K562 (cell line): ENCODE measurements at regions not wholly inside any gene's neighbourhood (a gene's known extent, or its start where the extent isn't known, plus 50 kb on each side); places are given as distances from the start of the nearest gene placed in this dataset.

Experiments
- ATAC-seq: fragments of 200-7000 bp; cut with Tn5 transposase; 3 replicates; pipeline ENCODE4 v1.9.1; 2020; ENCODE audit warnings: moderate library complexity
- BruUV-seq: library from RNA; stranded (reverse); fragments of 400-500 nt; replicated peaks from 2 replicates; lab custom pipeline; 2021; lab: Mats Ljungman, UMichigan
- CTCF ChIA-PET: fragments of 300-600 bp; formaldehyde crosslinking; extraction: SDS; loops from one replicate; lab custom pipeline; 2021; ENCODE audit warnings: low intra/inter-chr PET ratio; lab: Yijun Ruan, JAX
- POLR2A ChIA-PET: fragments of 300-600, 350-650 bp; sonication (Branson Sonifier 250); formaldehyde crosslinking; extraction: SDS; loops from one replicate; lab custom pipeline; 2021; ENCODE audit warnings: antibody characterized with exemption, inconsistent platforms; lab: Yijun Ruan, JAX
- DNase-seq, 4 experiments: peaks; one replicate each; pipeline versions ENCODE4 v3.0.0 to v3.0.0-alpha.2; 2011 to 2018; ENCODE audit warnings: low spot score in 3 of 4, mixed read lengths in 3 of 4; ENCODE audit errors: extremely low read depth in 1 of 4
- FAIRE-seq: peaks from 2 replicates; lab custom pipeline; 2011; peaks lifted over from hg19 to GRCh38; lab: Jason Lieb, UNC
- H2AFZ ChIP-seq: 2 replicates; pipeline ENCODE4 v1.6.0; 2011; ENCODE audit warnings: low read depth, low read length, control low read depth, inconsistent platforms
- H3K27ac ChIP-seq: fragments of 200-600 bp; 3 replicates; pipeline ENCODE4 v1.8.0; 2011; ENCODE audit warnings: low read depth, mild to moderate bottlenecking, control low read depth, inconsistent platforms, low read length, moderate library complexity, mixed read lengths; ENCODE audit errors: extremely low read depth
- H3K27me3 ChIP-seq, 2 experiments: fragments of 300-600 bp in 1 of 2; 2 replicates in 1 of 2; 3 replicates in 1 of 2; pipeline versions ENCODE4 v1.6.0 to v1.8.0; 2011; ENCODE audit warnings: inconsistent platforms in 2 of 2, low read length in 2 of 2, mild to moderate bottlenecking in 1 of 2, mixed read lengths in 1 of 2, moderate library complexity in 1 of 2; ENCODE audit not compliant: control insufficient read depth in 2 of 2, insufficient read depth in 2 of 2
- H3K36me3 ChIP-seq: fragments of 300-600 bp; 3 replicates; pipeline ENCODE4 v1.8.0; 2011; ENCODE audit warnings: mild to moderate bottlenecking, low read length, inconsistent platforms; ENCODE audit not compliant: control insufficient read depth, insufficient read depth
- H3K4me1 ChIP-seq, 2 experiments: fragments of 200-600 bp in 1 of 2; replicated peaks in 1 of 2; 2 replicates in 1 of 2; 3 replicates in 1 of 2; pipeline versions ENCODE4 v1.5.1 to v1.8.0; 2011; ENCODE audit warnings: inconsistent platforms in 2 of 2, low read length in 2 of 2, mild to moderate bottlenecking in 1 of 2, mixed read lengths in 1 of 2, moderate library complexity in 1 of 2; ENCODE audit not compliant: control insufficient read depth in 2 of 2, insufficient read depth in 2 of 2
- H3K4me2 ChIP-seq: 2 replicates; pipeline ENCODE4 v1.6.1; 2011; ENCODE audit warnings: low read length, control low read depth, inconsistent platforms, mixed read lengths; ENCODE audit not compliant: insufficient read depth
- H3K4me3 ChIP-seq: fragments of 200-600 bp; sonication (generic), shearing (Covaris generic); 2 replicates; pipeline ENCODE4 v1.5.1; 2016; ENCODE audit warnings: control low read depth, inconsistent platforms
- H3K79me2 ChIP-seq: fragments of 200-600 bp; 3 replicates; pipeline ENCODE4 v1.8.0; 2011; ENCODE audit warnings: low read length, inconsistent platforms; ENCODE audit not compliant: control insufficient read depth, insufficient read depth
- H3K9ac ChIP-seq, 2 experiments: 2 replicates each; pipeline versions ENCODE4 v1.6.0 to v1.6.1; 2011; ENCODE audit warnings: low read depth in 2 of 2, low read length in 2 of 2, control low read depth in 1 of 2, inconsistent platforms in 1 of 2, mild to moderate bottlenecking in 1 of 2, mixed read lengths in 1 of 2; ENCODE audit not compliant: insufficient read depth in 1 of 2
- H3K9me1 ChIP-seq: one replicate; pipeline ENCODE4 v1.6.0; 2011; ENCODE audit warnings: inconsistent platforms, mild to moderate bottlenecking, low read length, moderate library complexity; ENCODE audit not compliant: control insufficient read depth, insufficient read depth
- H3K9me3 ChIP-seq: replicated peaks from 2 replicates; pipeline ENCODE4 v1.5.1; 2011; ENCODE audit warnings: low read depth, low read length, inconsistent platforms; ENCODE audit not compliant: control insufficient read depth, insufficient read depth
- H4K20me1 ChIP-seq: replicated peaks from 2 replicates; pipeline ENCODE4 v1.6.1; 2011; ENCODE audit warnings: low read length, inconsistent platforms, mixed read lengths; ENCODE audit not compliant: control insufficient read depth, insufficient read depth
- ATF4 ChIP-seq: fragments of 450-650 bp; formaldehyde crosslinking; IDR thresholded peaks from 2 replicates; pipeline ENCODE4 v1.4.0; 2022; ENCODE audit warnings: mild to moderate bottlenecking, moderate library complexity
- ATF6 ChIP-seq: sonication (generic); formaldehyde crosslinking; IDR thresholded peaks from 2 replicates; pipeline ENCODE4 v1.4.0; 2020; ENCODE audit warnings: mild to moderate bottlenecking, missing genetic modification reagents
- CREB1 ChIP-seq, 2 experiments: sonication (generic) in 1 of 2; formaldehyde crosslinking in 1 of 2; IDR thresholded peaks; 2 replicates each; pipeline versions ENCODE4 v1.6.1 to v1.8.0; 2012 to 2022; ENCODE audit warnings: inconsistent platforms in 1 of 2, mild to moderate bottlenecking in 1 of 2, missing genetic modification reagents in 1 of 2, moderate library complexity in 1 of 2
- ETS1 ChIP-seq: conservative IDR thresholded peaks from 2 replicates; pipeline ENCODE4 v1.6.1; 2011; ENCODE audit warnings: low read depth, mild to moderate bottlenecking, low read length; ENCODE audit not compliant: control insufficient read depth
- GATAD2A ChIP-seq: fragments of 450-650 bp; IDR thresholded peaks from 2 replicates; pipeline ENCODE4 v1.6.1; 2017
- HCFC1 ChIP-seq: IDR thresholded peaks from 2 replicates; pipeline ENCODE4 v1.6.1; 2012; ENCODE audit warnings: low read depth, low read length, improper control_type of control experiment
- MAX ChIP-seq: sonication (generic); formaldehyde crosslinking; IDR thresholded peaks from 2 replicates; pipeline ENCODE4 v1.9.0; 2022; ENCODE audit warnings: mild to moderate bottlenecking, missing genetic modification reagents
- PHB ChIP-seq: fragments of 250-450 bp; sonication (Bioruptor Pico); IDR thresholded peaks from 2 replicates; pipeline ENCODE4 v1.5.0; 2021
- PTTG1 ChIP-seq: fragments of 450-650 bp; IDR thresholded peaks from 2 replicates; pipeline ENCODE4 v1.6.1; 2016; ENCODE audit warnings: low read depth, mild to moderate bottlenecking, missing genetic modification characterization, missing compliant biosample characterization
- RFX5 ChIP-seq: IDR thresholded peaks from 2 replicates; pipeline ENCODE4 v1.6.1; 2011; ENCODE audit warnings: low read depth, mild to moderate bottlenecking, improper control_type of control experiment, low read length
- TCF7 ChIP-seq: sonication (generic); IDR thresholded peaks from 2 replicates; pipeline ENCODE4 v1.6.1; 2016; ENCODE audit warnings: antibody characterized with exemption, borderline replicate concordance
- ZBTB43 ChIP-seq: sonication (generic); formaldehyde crosslinking; IDR thresholded peaks from 2 replicates; pipeline ENCODE4 v1.8.0; 2023; ENCODE audit warnings: mild to moderate bottlenecking, missing genetic modification reagents
- ZNF57 ChIP-seq: fragments of 450-650 bp; formaldehyde crosslinking; IDR thresholded peaks from 2 replicates; pipeline ENCODE4 v1.4.0; 2020; ENCODE audit warnings: mild to moderate bottlenecking, moderate library complexity
- ZNF584 ChIP-seq: fragments of 200-800 bp; sonication (Bioruptor generic); IDR thresholded peaks from 2 replicates; pipeline ENCODE4 v1.6.1; 2016; ENCODE audit warnings: low read depth, mild to moderate bottlenecking, missing genetic modification characterization, missing compliant biosample characterization
- ZNF699 ChIP-seq: fragments of 250-450 bp; sonication (Bioruptor Pico); IDR thresholded peaks from 2 replicates; pipeline ENCODE4 v1.8.0; 2021; ENCODE audit warnings: mild to moderate bottlenecking, moderate library complexity; ENCODE audit not compliant: insufficient replicate concordance
- WGBS: fragments of 100-300 bp; shearing (Covaris generic); methylation state at CpG from one replicate; pipeline ENCODE4 v1.1.6; 2016; ENCODE audit warnings: low coverage, mixed read lengths; ENCODE audit not compliant: insufficient coverage; ENCODE audit errors: missing lambda C conversion rate; 5-methylcytosine and 5-hydroxymethylcytosine counted together
- in situ Hi-C: fragments of 300-500 bp; cut with MboI; formaldehyde crosslinking; loops from 4 replicates; pipeline ENCODE4 v1.15.0; 2018; ENCODE audit warnings: inconsistent platforms, mixed read lengths
- intact Hi-C: fragments of 100-400 bp; cut with micrococcal nuclease; formaldehyde crosslinking; loops from 2 replicates; pipeline ENCODE4 v1.14.2; 2022

GRCh38 chr2:238502956-238503791 is 76.4 kb downstream of the ASB1 start:
- 0% methylated on average over 19 of the region's 23 CpGs for WGBS
- intact Hi-C loops, result no loop called here
- no peaks in the 10 kb centered on the region for H3K36me3 ChIP-seq

More at GRCh38 chr2:238502956-238503791, 76.4 kb downstream of the ASB1 start:
- Histone ChIP-seq H4K20me1 (no peaks in the 10 kb centered on the region), H3K9ac (no peak overlapping the region), H3K79me2 (no peaks in the 10 kb centered on the region), H3K4me3 (no peak overlapping the region), H3K27ac (no peak overlapping the region), H3K4me2 (no peak overlapping the region), H3K9me3 (no peaks in the 10 kb centered on the region), H3K27me3 (peaks cover 14 to 57% of the 10 kb centered on the region in 2 experiments; a peak in 4 of 5 replicates), H3K4me1 (peaks cover 0 to 5% of the 10 kb centered on the region in 2 experiments; a peak in 1 of 5 replicates), H2AFZ (no peak overlapping the region), H3K9me1 (no peaks in the 10 kb centered on the region)
- FAIRE-seq (no peak), ATAC-seq (no peak), DNase-seq (no peak)
- BruUV-seq, result no TSS peak
- POLR2A ChIA-PET, result no interaction called here
- in situ Hi-C loops, result no loop called here
- TF ChIP-seq ZNF57 (CRISPR knock-in tag), result no peak
- TF ChIP-seq GATAD2A, result no peak
- TF ChIP-seq ZBTB43 (CRISPR knock-in tag), result no peak
- no peak for TF ChIP-seq CREB1 (IDR thresholded peaks at IDR 0.05)
- no peak for TF ChIP-seq CREB1 (CRISPR knock-in tag; IDR thresholded peaks at IDR 0.05)
- TF ChIP-seq RFX5, result no peak
- TF ChIP-seq MAX, result no peak
- TF ChIP-seq ZNF584 (CRISPR knock-in tag), result no peak
- no peak for TF ChIP-seq PHB
- no peak for TF ChIP-seq ETS1
- TF ChIP-seq TCF7, result no peak
- TF ChIP-seq ATF6 (CRISPR knock-in tag), result no peak
- no peak for TF ChIP-seq HCFC1
- no peak for TF ChIP-seq ATF4 (CRISPR knock-in tag)
- TF ChIP-seq PTTG1 (tag), result no peak
- no peak for TF ChIP-seq ZNF699 (CRISPR knock-in tag)
- CTCF ChIA-PET, result no interaction called here
